ENCODE measurements at regions not wholly inside any gene's neighbourhood (a gene's known extent, or its start where the extent isn't known, plus 50 kb on each side); places are given as distances from the start of the nearest gene placed in this dataset.
"Not testable (repeated sequence)": the region's sequence is repeated elsewhere in the genome, so short reads cannot be mapped to it uniquely, and the experiment has no call there.

GRCh38 chrX:943035-943434 is 269.4 kb downstream of the CRLF2 start:
- no peak for DNase-seq

- DNase-seq: no peak
Measured at GRCh38 chrX:940691-941090, 271.8 kb downstream of the CRLF2 start.

GRCh38 chrX:936979-937769 is 275.3 kb downstream of the CRLF2 start:
- no peak for DNase-seq

- DNase-seq: no peak
Measured at GRCh38 chrX:933611-934010, 278.8 kb downstream of the CRLF2 start.

- no peak for DNase-seq
Measured at GRCh38 chrX:928606-929005, 283.8 kb downstream of the CRLF2 start.

- DNase-seq: no peak
Measured at GRCh38 chrX:926991-927390, 285.5 kb downstream of the CRLF2 start.

- DNase-seq: no peak
Measured at GRCh38 chrX:926070-926469, 286.4 kb downstream of the CRLF2 start.

- DNase-seq: no peak
Measured at GRCh38 chrX:925652-926061, 286.8 kb downstream of the CRLF2 start.

GRCh38 chrX:925094-925493 is 287.4 kb downstream of the CRLF2 start:
- DNase-seq: no peak

- DNase-seq: no peak
Measured at GRCh38 chrX:924017-924416, 288.4 kb downstream of the CRLF2 start.

- DNase-seq: no peak
Measured at GRCh38 chrX:920234-920799, 289.7 kb downstream of the SHOX start.

GRCh38 chrX:916230-916599 is 285.6 kb downstream of the SHOX start:
- DNase-seq: no peak

- DNase-seq: no peak
Measured at GRCh38 chrX:915427-916229, 285.0 kb downstream of the SHOX start.

- no peak for DNase-seq
Measured at GRCh38 chrX:914206-914605, 283.6 kb downstream of the SHOX start.

GRCh38 chrX:912677-913076 is 282.1 kb downstream of the SHOX start:
- no peak for DNase-seq

- DNase-seq: not testable (repeated sequence)
Measured at GRCh38 chrX:909068-909467, 278.5 kb downstream of the SHOX start.

GRCh38 chrX:906586-906985 is 276.0 kb downstream of the SHOX start:
- DNase-seq: no peak

- no peak for DNase-seq
Measured at GRCh38 chrX:905848-906566, 275.4 kb downstream of the SHOX start.

GRCh38 chrX:903116-903515 is 272.5 kb downstream of the SHOX start:
- no peak for DNase-seq

GRCh38 chrX:896256-896655 is 265.7 kb downstream of the SHOX start:
- DNase-seq: no peak

- no peak for DNase-seq
Measured at GRCh38 chrX:889966-890651, 259.5 kb downstream of the SHOX start.

- DNase-seq: not testable (repeated sequence)
Measured at GRCh38 chrX:887724-888123, 257.1 kb downstream of the SHOX start.

- no peak for DNase-seq
Measured at GRCh38 chrX:883588-883987, 253.0 kb downstream of the SHOX start.

Measured in activated CD4-positive, alpha-beta T cell treated with anti-CD3 and anti-CD28 coated beads, Interleukin-2, amount 50 U/mL, for 4 hours (primary cell).